Activated naive CD8-positive, alpha-beta T cell treated with anti-CD3 and anti-CD28 coated beads, Interleukin-2, amount 10 ng/mL, durations not matched to agents 7 days and 5 days (primary cell): ENCODE measurements at regions not wholly inside any gene's neighbourhood (a gene's known extent, or its start where the extent isn't known, plus 50 kb on each side); places are given as distances from the start of the nearest gene placed in this dataset.

Experiments
- ATAC-seq: fragments of 150-1000 bp; cut with Tn5 transposase; one replicate; pipeline ENCODE4 v1.10.0; 2021; ENCODE audit warnings: low read depth, moderate library complexity
- POLR2A ChIA-PET: fragments of 350-600 bp; sonication (Branson Sonifier 250); formaldehyde crosslinking; loops from one replicate; lab custom pipeline; 2021; ENCODE audit warnings: antibody characterized with exemption; lab: Charles Lee
- DNase-seq: peaks from one replicate; pipeline ENCODE4 v3.0.0; 2021
- H3K27ac Mint-ChIP-seq: one replicate; pipeline ENCODE4 v1.8.0; 2022; ENCODE audit warnings: mild to moderate bottlenecking, mixed read lengths
- H3K27me3 Mint-ChIP-seq: one replicate; pipeline ENCODE4 v1.8.0; 2022; ENCODE audit warnings: mild to moderate bottlenecking, moderate library complexity, mixed read lengths
- H3K36me3 Mint-ChIP-seq: one replicate; pipeline ENCODE4 v1.8.0; 2021; ENCODE audit warnings: mild to moderate bottlenecking, mixed read lengths
- H3K4me1 Mint-ChIP-seq: one replicate; pipeline ENCODE4 v1.8.0; 2021; ENCODE audit warnings: mixed read lengths
- H3K4me3 Mint-ChIP-seq: one replicate; pipeline ENCODE4 v1.8.0; 2022; ENCODE audit warnings: mild to moderate bottlenecking, moderate library complexity, mixed read lengths
- H3K9me3 Mint-ChIP-seq: one replicate; pipeline ENCODE4 v1.8.0; 2021; ENCODE audit warnings: mixed read lengths

DNA sequence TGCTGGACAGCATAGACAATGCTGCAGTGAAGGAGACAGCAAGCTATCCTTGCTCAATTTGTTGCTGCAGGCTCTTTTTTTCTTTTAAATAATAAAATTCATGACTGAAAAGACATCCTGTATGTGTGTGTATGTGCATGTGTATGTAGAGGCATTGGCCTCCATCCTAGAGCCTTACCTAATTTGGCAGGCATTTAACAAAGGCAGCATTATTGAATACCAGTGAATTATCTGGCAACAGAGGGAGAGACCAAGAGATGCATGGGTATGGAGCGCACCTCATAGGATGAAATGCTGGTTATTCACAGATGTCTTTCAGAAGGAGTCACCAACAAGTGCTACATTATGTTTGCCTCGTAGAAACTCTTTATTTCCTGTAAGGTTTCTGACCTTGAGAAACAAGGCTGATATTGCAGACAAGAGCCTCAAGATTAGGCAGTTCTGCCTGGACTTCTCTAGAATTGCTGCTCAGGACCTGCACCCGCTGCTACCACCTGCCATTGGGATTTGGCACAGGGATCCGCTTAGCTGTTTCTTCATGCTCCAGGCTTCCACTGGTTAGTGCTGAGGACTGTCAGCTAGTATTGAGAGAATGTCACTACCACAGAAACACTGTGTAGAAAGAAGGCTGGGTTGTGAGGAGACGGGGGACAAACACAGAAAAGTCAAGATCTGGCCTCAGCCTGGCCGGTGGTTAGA is 247.7 kb upstream of the RFX3 start:
- no peak overlapping the region for H3K27ac Mint-ChIP-seq
- no peak for DNase-seq
- H3K4me3 Mint-ChIP-seq: no peak overlapping the region
- H3K36me3 Mint-ChIP-seq: no peaks in the 10 kb centered on the region
- POLR2A ChIA-PET: no interaction called here
- no peak for ATAC-seq
- H3K9me3 Mint-ChIP-seq: no peaks in the 10 kb centered on the region
- no peaks in the 10 kb centered on the region for H3K4me1 Mint-ChIP-seq
- peaks cover under 1% of the 10 kb centered on the region for H3K27me3 Mint-ChIP-seq

- Mint-ChIP-seq H3K4me1 (no peaks in the 10 kb centered on the region), H3K9me3 (no peaks in the 10 kb centered on the region), H3K27ac (no peak overlapping the region), H3K4me3 (no peak overlapping the region), H3K36me3 (no peaks in the 10 kb centered on the region), H3K27me3 (no peaks in the 10 kb centered on the region)
- POLR2A ChIA-PET: no interaction called here
- DNase-seq (no peak), ATAC-seq (no peak)
Observed at GRCh38 chr9:3769646-3770045, 243.8 kb upstream of the RFX3 start.

- Mint-ChIP-seq H3K4me3 (no peak overlapping the region), H3K27me3 (no peaks in the 10 kb centered on the region), H3K27ac (no peak overlapping the region), H3K9me3 (peaks cover 1% of the 10 kb centered on the region), H3K36me3 (no peaks in the 10 kb centered on the region), H3K4me1 (no peaks in the 10 kb centered on the region)
- POLR2A ChIA-PET: no interaction called here
- ATAC-seq: no peak
- DNase-seq: no peak
Observed at GRCh38 chr9:3768712-3769457, 243.1 kb upstream of the RFX3 start.

DNA sequence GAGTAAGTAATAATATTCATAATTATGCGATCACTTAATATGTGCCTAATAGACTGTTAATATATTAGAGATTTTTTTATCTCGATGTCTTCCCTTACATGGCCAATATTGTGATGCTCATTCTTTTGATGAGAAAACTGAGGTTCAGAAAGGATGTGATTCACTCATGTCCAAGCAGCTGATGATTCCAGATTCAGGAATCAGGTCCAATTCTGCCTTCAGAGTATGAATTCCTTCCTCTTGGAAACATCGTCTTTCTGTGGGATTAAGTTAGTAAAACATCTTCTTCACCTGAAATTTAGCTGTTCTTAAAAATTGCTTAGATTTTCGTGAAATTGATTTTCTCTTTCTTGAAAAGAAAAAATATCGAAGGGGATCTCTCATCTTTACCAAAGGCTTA is 242.5 kb upstream of the RFX3 start:
- Mint-ChIP-seq H3K4me1 (no peaks in the 10 kb centered on the region), H3K27ac (no peak overlapping the region), H3K9me3 (peaks cover 1% of the 10 kb centered on the region), H3K36me3 (no peaks in the 10 kb centered on the region), H3K4me3 (no peak overlapping the region), H3K27me3 (no peaks in the 10 kb centered on the region)
- no peak for DNase-seq
- POLR2A ChIA-PET: no interaction called here
- no peak for ATAC-seq

DNA sequence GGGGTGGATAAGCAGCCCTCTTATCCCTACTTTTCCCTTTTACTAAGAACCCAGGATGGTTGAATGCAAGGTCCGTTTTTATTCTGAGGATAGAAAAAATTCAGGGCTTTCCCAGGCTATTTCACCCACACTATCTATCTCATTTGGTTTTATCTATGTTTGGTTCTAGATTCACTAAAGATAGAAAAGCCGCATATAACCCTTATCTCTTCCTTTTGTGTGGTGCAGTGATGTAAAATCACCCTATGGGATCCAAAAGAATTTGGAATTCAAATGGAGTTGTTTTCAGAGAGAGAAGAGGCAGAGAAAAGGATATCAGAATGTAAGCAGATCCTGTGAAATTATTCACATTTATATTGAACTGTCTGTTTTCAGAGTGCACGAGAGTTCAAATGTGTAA is 236.3 kb upstream of the RFX3 start:
- peaks cover 13% of the 10 kb centered on the region for H3K27me3 Mint-ChIP-seq
- H3K27ac Mint-ChIP-seq: no peak overlapping the region
- POLR2A ChIA-PET: no interaction called here
- DNase-seq (no peak), ATAC-seq (no peak)
- H3K36me3 Mint-ChIP-seq: no peaks in the 10 kb centered on the region
- peaks cover 5% of the 10 kb centered on the region for H3K9me3 Mint-ChIP-seq
- peaks cover 9% of the 10 kb centered on the region for H3K4me1 Mint-ChIP-seq
- H3K4me3 Mint-ChIP-seq: no peak overlapping the region

GRCh38 chr9:3760031-3760430 is 234.2 kb upstream of the RFX3 start:
- Mint-ChIP-seq H3K4me1 (peaks cover 9% of the 10 kb centered on the region), H3K4me3 (no peak overlapping the region), H3K36me3 (no peaks in the 10 kb centered on the region), H3K27me3 (peaks cover 13% of the 10 kb centered on the region), H3K27ac (no peak overlapping the region), H3K9me3 (peaks cover 5% of the 10 kb centered on the region)
- ATAC-seq (no peak), DNase-seq (no peak)
- POLR2A ChIA-PET: no interaction called here

DNA sequence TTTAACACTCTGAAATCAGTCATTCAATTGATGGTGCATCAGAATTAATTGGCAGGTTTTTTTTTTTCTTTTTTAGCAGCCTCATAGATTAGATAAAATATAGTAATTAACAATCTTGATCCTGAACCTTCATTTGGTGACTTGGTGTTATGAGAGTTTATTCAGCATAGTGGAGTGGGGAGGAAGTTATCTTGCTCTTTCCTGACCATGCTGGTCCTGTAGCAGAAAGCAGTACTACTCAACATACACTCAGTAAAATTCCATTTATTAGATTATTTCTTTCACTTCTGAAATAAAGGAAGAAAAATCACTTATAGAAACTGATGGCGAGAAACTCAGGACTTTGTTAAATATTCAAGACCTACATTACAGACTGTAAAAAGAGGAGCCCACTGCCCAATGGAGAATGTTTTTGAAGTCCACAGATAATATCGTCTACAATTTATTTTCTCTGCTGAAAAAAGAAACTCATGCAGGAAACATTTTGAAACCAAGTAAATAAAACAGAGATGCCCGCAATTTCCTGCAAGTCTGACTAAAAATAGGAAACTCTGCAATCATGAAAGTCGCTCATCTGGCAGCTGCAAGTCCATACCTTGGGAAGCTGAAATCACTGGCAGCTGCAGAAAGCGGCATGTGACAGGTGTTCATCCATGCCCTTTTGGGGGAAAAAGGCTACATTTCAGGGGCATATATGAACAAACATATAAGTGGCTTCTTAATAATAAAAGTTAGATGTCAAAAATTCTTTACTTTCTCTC is 233.2 kb upstream of the RFX3 start:
- H3K4me1 Mint-ChIP-seq: peaks cover 9% of the 10 kb centered on the region
- H3K9me3 Mint-ChIP-seq: peaks cover 4% of the 10 kb centered on the region
- ATAC-seq: no peak
- POLR2A ChIA-PET: interaction anchor here (0.5 kb wide), 1 partner anchor 298 kb away, joined by 4 read pairs; no protein-coding TSS in a partner anchor
- H3K27me3 Mint-ChIP-seq: peaks cover 13% of the 10 kb centered on the region
- peak overlapping the region; percentile 33 for H3K4me3 Mint-ChIP-seq
- H3K36me3 Mint-ChIP-seq: no peaks in the 10 kb centered on the region
- H3K27ac Mint-ChIP-seq: no peak overlapping the region
- no peak for DNase-seq

DNA sequence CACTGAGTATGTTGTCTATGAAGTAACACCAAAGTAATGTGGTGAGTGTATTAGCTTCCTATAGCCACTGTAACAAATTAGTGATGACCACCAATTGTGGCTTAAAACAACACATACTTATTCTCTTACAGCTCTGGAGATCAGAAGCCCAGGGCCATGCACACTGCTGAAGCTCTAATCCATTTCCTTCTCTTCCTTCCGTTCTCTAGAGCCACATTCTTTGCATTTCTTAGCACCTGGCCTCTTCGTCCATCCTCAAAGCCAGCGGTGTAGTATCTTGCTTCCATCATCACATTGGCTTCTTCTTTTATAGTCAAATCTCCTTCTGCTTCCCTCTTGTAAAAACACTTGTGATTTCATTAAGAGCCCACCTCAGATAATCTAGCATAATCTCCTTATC is 230.3 kb upstream of the RFX3 start:
- no peak for DNase-seq
- Mint-ChIP-seq H3K4me3 (no peak overlapping the region), H3K27ac (no peak overlapping the region), H3K9me3 (peaks cover 2% of the 10 kb centered on the region), H3K36me3 (no peaks in the 10 kb centered on the region), H3K27me3 (peaks cover 13% of the 10 kb centered on the region), H3K4me1 (peaks cover 13% of the 10 kb centered on the region)
- ATAC-seq: no peak
- POLR2A ChIA-PET: no interaction called here

DNA sequence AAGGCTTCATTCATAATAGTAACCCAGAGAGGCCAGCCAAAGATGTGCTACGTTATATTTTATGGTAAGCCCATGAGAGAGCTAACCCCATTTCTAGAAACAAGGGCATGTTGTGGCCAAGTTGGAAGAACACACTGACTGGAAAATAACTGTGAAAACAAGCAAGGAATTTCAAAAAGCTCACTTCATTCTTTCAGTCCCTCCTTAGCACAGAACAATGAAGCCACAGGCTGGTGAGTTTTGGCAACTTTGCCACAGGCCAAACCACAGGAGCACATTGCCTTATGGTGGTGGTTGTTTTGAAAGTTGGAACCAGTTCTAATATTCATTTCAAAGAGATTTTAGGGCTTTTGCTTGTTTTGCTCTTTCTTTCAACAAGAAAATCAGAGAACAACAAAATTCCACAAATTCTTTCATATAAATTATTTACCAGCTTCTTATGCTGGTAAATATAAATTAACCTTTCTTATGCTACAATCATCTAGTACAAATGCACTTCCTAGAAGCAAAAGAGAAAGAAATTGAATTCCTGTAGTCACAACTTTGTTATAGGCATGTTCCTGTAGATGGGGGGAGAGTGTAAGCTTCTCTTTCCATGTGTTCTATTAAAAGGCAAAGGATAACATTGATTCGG is 225.4 kb upstream of the RFX3 start:
- H3K4me3 Mint-ChIP-seq: no peak overlapping the region
- POLR2A ChIA-PET: no interaction called here
- H3K9me3 Mint-ChIP-seq: peaks cover 3% of the 10 kb centered on the region
- H3K27ac Mint-ChIP-seq: no peak overlapping the region
- H3K36me3 Mint-ChIP-seq: no peaks in the 10 kb centered on the region
- peaks cover 9% of the 10 kb centered on the region for H3K4me1 Mint-ChIP-seq
- no peak for DNase-seq
- no peak for ATAC-seq
- H3K27me3 Mint-ChIP-seq: no peaks in the 10 kb centered on the region

GRCh38 chr9:3750321-3750720 is 224.5 kb upstream of the RFX3 start:
- Mint-ChIP-seq H3K4me3 (no peak overlapping the region), H3K4me1 (peaks cover 11% of the 10 kb centered on the region), H3K27ac (no peak overlapping the region), H3K9me3 (peaks cover 7% of the 10 kb centered on the region), H3K36me3 (no peaks in the 10 kb centered on the region), H3K27me3 (no peaks in the 10 kb centered on the region)
- POLR2A ChIA-PET: no interaction called here
- DNase-seq (no peak), ATAC-seq (no peak)

- no peak overlapping the region for H3K27ac Mint-ChIP-seq
- POLR2A ChIA-PET: no interaction called here
- H3K4me1 Mint-ChIP-seq: peaks cover 10% of the 10 kb centered on the region
- DNase-seq (no peak), ATAC-seq (no peak)
- peaks cover 1% of the 10 kb centered on the region for H3K27me3 Mint-ChIP-seq
- no peak overlapping the region for H3K4me3 Mint-ChIP-seq
- no peaks in the 10 kb centered on the region for H3K36me3 Mint-ChIP-seq
- H3K9me3 Mint-ChIP-seq: peaks cover 8% of the 10 kb centered on the region
Observed at GRCh38 chr9:3746296-3747275, 220.8 kb upstream of the RFX3 start.

GRCh38 chr9:3743901-3744413 is 218.2 kb upstream of the RFX3 start:
- Mint-ChIP-seq H3K27me3 (peaks cover 1% of the 10 kb centered on the region), H3K4me3 (no peak overlapping the region), H3K9me3 (peaks cover 5% of the 10 kb centered on the region), H3K27ac (no peak overlapping the region), H3K4me1 (peaks cover 5% of the 10 kb centered on the region), H3K36me3 (no peaks in the 10 kb centered on the region)
- ATAC-seq (no peak), DNase-seq (no peak)
- POLR2A ChIA-PET: interaction anchor here (0.6 kb wide), 1 partner anchor 19 kb away, joined by 3 read pairs; no protein-coding TSS in a partner anchor
